GM21381 (cell line): ENCODE measurements at regions not wholly inside any gene's neighbourhood (a gene's known extent, or its start where the extent isn't known, plus 50 kb on each side); places are given as distances from the start of the nearest gene placed in this dataset.

Source experiments
- ATAC-seq: cut with Tn5 transposase; IDR thresholded peaks from one replicate; pipeline ENCODE4 v1.9.1; 2021; ENCODE audit warnings: mild to moderate bottlenecking, moderate library complexity; ENCODE audit not compliant: unreplicated experiment

DNA sequence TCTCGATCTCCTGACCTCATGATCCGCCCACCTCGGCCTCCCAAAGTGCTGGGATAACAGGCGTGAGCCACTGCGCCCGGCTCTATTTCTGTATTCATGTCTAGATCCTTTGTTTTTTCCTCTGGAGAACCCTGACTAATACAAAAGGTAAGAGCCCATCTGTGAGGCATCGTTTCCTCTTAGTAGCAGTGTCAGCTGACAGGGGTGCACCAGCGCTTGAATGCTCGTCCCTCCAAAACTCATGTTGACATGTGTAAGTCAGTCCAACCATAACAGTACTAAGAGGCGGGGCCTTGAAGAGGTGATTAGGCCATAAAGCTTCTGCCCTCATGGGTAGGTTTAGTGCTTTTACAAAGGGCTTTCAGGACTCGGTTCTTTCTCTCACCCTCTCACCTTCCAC, 470.1 kb upstream of the B3GAT1 start:
- no peak for ATAC-seq

DNA sequence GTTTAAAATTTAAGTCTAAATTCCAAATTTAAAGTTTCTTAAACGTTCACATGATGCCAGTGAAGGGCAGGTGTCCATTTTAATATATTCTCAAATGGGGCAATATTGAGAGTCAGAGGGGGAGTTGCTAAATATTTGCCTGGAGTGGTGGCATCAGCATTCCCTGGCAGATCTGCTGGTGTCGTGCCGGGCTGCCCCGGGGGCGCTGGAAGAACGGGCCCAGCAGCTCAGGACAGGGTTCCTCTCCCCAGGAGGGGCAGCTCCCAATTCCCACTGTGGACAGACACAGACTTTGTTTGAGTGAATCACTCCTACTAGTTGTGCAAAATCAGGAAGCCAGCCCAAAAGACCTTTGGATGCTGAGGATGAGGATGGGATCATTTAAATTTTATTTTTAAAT, 468.7 kb upstream of the B3GAT1 start:
- no peak for ATAC-seq

DNA sequence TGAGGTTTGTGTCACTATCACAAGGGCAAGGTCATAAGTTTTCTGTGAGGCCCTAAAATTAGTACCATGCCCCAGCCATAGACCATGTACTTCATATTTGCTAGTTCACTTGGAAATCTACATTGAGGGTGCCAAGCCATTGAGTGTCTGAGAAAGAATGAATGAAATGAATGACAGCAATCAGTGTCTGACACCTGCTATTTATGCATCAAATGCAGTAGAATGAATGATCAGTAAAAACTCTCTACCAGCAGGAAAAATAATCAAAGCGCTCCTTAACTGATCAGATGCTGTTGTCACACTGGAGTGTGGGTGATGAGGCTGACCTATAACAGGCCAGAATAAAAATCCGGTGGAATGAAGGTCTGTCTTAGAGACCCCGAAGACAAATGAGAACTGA, 467.9 kb upstream of the B3GAT1 start:
- ATAC-seq = no peak

DNA sequence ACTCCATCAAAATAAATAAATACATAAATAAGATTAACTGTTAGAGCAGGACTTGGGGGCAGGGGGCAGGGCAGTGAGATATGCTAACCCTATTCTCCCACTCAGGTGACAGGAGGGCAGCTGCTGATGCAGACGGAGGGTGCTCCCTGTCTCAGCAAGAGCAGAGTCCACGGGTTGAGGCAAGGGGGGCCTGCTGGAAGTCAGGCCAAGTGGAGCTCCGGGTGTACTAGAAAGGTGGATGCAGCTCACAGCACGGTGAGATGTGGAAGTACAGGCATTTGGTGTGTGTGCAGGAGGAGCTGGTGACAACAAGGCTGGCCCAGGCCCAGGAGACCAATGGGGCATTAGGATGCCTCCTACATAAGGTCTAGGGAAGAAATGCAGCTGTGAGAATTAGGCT, 467.3 kb upstream of the B3GAT1 start:
- no peak for ATAC-seq

DNA sequence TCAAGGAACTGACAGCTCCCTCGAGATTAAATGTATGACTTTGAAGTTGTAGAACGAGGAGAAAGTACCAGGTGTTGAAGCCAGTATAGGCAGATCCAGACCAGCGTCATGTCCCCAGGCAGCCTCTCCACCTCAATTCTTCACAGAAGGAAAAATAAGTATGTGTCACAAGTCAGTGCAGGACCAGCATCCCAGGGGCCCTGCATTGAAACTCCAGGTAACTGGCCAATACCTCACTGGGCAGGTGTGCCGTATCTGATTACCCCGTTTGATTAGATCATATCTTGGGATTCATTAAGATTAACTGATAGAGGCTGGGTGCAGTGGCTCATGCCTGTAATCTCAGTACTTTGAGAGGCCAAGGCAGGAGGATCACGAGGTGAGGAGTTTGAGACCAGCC, 466.7 kb upstream of the B3GAT1 start:
- ATAC-seq = no peak

DNA sequence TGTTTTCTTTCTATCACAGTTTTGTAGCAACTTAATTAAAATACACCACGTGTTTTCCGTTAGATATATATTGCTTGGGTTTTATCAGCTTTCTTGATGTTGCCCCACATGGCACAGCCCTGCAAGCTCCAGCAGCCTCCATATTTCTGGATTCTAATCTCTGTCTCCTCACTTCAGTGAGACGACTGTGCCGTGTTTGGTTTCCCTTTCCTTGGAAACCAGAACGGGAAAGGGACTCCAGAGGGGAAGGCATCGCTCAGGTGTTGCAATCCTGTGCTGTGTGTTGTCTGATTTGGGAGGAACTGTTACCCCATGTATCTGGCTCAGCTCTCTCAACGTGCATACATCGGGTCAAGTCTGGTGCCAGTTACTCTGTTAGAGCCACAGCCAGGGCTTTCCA, 464.2 kb upstream of the B3GAT1 start:
- no peak for ATAC-seq

DNA sequence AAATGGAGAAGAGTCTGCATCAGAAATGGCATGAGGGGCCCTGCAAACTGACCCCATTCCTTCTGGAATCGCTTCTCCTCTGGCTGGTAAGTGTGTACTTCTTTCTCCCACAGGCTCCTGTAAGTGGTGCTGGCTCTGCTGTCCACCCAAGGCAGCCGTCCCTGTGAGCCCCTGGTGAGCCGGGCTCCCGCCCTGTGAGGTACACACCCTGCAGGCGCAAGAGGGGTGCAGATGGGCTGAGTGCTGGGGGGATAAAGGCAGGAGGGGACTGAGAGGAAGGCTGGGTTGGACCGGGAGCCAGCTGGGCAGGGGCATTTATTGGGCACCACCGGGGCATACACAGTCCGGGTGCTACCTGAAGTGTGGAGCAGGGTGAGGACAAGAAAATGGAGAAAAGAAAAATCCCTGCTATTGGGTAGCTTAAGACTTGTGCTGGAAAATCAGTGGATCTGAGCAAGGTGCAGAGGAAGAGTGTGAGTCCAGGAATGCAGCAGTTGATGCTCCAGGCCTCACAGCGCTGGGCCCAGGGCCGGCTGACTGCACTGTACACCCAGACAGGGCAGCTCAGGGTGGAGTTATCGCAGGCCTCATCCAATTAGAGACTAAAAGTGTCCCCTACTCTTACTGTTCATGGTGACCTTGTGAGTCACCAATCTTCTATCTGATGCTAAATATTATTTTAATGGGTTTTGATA, 455.1 kb upstream of the B3GAT1 start:
- ATAC-seq = no peak

DNA sequence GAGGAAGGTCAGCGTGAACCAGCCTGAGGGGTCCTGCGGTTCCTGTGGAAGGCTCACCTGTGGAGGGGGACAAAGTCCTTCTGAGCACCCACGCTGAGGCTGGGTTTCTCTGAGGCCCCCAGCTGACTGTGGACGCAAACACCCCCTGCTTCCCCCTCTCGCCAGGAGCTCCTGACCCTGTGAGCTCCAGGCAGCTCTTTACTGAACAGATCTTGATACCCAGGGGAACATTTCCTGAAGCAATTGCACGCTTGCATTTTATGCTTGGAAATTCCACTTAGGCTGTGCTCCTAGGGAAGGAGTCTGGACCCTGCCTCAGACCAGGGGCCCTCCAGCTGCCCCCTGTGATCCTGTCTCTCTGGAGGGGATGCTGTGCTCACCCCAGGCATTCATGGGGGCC, 454.2 kb upstream of the B3GAT1 start:
- no peak for ATAC-seq

DNA sequence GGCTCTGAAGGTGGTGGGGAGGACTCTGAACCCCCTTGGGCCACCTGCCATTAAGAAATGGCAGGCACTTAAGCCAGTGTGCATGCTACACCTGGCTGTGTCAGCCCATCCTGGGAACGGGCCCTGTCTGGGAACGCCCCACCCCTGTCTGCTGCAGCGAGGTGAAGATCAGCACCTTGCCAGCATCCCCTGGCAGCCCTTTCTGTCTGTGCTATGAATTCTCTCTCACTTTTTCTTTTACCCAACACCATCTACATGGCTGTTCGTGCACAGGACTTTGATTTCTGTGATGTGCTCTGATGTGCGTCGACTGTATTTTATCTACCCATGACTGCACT, 452.9 kb upstream of the B3GAT1 start:
- ATAC-seq = no peak

DNA sequence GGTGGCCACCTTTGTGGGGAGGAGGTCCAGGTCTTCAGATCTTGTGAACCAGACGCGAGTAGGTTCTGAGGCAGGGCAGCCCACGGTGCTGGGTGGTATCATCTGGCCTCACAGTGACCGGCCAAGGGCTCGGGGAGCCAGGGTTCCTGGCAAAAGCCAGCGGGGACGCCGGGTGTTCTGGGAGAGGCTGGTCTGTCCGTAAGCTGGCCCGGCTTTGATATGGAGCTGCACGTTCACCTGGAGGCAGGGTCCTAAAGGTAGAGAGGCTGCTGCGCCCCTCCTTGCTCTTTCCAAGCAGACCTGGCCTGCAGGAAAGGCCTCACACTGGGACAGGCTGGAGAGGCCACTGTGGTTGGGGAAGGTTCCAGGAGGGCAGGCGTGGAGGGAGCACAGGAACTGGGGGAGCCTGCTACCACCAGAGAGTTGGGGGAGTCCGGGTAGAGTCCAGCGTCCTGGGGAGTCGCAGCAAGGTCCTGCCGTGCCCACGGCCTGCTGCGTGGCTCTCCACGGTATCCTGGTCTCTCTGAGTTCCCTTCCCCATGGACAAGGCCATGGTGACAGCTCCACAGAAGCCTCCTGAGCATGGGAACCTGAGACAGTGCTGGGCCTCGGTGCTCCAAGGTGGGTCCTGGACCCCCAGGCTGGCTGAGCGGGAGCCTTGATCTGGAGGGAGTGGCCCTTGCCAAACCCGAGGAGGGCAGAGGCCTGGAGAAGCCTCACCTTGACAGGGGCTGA, 452.4 kb upstream of the B3GAT1 start:
- no peak for ATAC-seq

DNA sequence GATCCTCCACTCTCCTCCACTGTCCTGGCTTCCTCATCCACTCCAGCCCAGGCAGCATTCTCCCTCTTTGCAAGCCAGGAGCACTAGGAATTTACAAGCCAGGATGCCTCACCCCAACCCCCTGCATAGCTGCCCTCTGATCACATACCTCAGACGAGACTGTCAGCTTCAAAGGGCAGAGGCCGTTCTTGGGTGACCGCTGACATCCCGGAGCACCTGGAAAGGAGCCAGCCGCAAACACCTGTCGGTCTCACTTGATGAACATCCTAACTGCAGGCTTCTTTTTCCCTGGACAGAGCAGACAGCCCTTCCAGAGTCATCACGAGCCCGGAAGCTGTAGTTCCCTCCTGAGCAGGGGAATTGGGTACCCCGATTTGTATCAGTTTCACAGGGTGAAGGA, 451.3 kb upstream of the B3GAT1 start:
- ATAC-seq = no peak

DNA sequence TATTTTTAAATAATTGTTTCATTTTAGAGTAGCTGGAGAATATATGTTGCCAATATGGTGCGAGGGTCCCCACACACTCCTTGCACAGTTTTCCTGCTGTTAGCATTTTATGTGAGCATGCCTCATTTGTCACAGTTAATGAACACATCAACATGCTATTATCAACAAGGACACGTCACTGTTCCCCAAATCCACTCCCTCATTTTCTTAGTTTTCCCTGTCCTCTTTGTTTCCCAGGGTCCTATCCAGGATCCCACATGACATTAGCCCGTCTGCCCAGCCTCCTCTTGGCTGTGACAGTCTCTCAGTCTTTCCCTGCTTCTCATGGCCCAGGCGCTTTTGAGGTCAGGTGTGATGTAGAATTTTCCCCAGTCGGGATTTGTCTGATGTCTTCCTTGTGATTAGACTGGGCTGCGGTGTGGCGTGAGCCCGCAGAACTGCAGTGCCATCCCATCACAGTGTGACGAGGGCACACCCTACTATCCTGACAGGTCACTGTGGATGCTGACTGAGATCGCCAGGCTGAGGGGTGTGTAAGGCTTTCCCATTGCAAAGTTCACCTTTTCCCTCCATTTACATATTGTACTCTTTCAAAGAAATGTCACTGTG, 450.6 kb upstream of the B3GAT1 start:
- no peak for ATAC-seq

DNA sequence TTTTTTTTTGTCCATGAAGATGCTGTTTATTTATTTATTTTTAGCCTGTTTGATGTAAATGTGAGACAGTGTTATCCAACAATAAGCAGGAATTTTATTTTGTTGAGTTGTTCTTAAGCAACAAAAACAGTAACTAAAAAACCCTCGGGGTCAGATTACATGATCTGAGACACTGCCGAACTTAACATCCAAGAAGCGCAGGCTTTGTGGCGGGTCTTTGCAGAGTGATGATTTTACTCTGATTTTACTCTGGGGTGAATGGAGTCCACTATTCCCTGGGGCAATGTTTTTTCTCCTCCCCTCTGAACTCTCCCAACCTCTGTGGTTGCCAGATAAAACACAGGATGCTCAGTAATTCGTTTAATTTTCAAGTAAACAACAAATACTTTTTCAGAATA, 450.1 kb upstream of the B3GAT1 start:
- no peak for ATAC-seq

DNA sequence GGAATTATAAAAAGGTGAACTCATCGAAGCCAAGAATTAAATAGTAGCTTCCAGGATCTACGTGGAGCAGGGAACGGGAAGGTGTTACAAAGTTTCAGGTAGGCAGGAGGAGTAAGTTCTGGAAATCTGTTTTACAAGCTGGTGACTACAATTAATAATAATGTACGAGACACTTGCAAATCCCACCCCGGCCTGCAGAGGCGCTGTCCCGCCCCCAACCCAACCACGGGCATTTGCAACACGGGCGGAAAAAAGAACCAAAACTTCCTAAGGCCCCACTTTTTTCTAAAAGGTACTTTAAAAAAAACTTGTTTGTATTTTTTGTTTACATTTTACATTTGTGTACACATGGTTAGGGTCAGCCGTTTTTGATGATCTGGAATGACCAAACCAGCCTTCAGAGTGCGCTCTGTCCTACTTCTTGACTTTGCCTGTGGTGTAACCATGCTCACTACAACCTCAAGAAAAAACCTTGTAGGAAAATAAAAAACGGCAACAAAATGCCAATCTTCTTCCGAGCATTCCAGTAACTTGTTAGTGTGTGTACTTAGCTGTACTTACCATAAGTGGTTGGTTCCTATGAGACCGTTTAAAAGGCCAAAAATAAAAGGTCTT, 449.6 kb upstream of the B3GAT1 start:
- no peak for ATAC-seq

DNA sequence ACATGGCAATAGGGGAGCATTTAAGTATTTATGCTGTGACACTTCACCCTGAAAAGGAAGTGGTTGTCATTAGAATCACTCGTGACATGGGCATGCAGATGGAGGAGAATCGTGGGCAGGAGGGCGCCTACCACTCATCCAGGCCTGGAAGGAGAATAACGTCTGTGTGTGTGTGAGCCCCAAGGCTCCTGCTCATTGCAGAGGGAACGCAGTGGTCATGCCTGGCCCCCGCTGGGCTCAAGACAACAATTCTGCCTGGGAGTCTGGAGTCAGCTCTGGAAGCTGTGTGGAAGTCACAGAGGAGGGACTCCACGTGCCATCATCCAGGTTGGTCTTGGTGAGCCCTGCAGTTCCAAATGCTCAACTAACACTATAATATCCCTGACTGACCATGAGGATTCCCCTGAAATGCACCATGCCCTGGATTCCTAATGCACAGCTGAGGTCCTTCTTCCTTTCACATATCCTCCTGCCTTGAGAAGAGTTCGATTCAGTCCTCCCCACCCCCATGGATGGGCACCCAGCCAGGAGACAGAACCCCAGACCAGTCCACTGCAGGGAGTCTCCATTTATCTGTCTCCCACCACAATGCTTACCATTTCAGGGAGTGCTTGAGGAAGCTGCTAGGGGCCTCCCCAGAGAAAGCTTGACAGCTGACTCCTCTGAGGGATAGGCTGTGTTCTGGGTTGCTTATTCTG, 446.9 kb upstream of the B3GAT1 start:
- no peak for ATAC-seq

DNA sequence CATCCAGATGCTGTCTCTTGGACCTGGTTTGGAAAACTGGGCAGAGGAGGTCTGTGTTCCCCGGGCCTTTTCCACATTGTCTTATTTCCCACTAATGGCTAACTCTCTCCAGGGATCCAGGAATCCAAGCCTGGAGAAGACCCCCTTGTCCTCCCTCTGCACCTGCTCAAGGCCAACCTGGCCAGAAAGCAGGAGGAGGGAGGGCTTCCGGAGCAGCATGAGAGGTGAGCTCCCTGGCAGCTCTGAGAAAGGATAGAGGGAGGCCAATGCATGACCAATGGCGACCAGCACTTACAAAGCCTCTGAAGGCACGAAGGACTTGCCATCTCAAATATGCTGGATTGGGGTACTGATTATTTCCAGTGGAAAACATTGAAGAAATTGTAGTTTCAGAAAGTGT, 445.0 kb upstream of the B3GAT1 start:
- no peak for ATAC-seq

DNA sequence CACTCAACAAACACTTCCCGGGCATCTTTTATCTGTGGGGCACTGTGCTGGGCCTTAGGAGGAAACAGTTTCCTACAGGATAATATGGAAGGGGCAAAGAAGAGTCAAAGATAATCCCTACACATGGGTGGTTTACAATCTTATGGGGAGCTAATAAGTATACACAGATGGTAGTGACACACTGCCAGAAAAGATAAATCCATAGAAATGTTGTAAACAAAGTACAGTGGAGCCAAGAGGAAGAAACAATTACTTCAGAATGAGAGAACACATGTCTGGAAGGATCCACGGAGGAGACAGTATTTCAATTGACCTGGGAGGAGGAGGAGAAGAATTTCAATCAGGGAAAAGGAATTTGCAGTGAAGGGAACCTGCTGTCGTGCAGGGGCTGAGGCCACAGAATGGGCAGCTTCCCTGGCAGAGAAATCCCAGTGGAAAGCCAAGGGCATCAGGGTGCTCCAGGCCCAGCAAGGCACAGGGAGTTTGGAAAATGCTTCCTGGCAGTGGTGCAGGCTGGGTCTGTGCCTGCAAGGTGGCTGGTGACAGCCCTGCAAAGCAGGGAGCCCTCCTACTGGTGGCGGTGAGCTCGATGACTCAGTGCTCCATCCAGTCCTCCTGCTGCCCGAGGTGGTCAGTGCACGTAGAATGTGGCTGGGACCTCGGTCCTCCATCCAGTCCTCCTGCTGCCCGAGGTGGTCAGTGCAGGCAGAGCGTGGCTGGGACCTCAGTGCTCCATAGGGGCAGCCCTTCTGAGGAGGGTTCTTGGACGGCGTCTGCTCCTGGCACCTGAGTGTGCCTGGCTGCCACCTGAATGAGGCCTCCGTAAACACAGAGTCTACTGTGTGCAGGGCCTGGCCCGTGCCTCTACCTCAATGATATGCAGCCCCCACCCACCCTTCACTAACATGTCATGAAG, 444.3 kb upstream of the B3GAT1 start:
- no peak for ATAC-seq

DNA sequence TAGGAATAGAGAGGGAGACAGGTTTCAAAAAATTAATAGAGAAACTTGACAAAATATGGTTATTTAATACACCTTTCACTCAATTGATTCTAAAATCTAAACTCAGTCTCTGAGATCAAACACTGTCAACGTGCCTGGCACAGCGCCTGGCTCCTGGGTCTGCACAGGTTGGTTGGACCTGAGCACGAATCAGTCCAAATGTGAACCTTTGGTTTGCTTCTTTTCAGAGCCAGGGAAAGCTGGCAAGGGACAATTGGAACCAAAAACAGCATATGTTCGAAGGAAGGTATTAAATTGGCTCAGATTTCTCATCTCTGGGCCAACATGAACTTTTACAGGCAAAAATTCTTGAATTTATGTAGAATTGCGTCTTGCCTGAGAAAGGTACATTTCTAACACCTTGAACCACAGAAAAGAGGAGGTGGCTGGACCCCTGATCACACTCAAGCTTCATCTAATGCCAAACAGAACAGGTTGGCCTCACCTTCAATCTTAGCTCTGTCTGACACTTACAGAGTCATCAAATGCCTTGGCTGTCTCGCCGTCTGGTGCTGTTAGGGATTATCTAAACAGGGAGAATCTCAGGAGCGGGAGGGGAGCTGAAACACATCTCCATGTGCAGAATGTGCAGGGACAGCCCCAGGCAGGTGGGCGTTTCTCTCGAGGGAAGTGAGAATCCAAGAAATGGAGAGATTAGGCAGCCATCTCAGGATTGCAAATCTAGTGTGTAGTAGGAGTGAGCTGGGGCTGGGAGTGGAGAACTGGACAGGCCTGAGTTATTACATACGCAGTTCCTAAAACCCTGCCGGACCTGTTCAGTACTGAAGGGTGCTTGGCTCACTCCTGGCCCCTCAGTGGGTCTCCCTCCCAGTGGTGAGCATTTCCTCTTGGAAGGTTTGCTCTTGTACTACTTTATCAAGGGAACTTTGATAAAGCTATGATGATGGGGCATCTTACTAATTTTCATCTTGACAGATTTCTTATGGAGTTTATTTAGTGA, 442.2 kb upstream of the B3GAT1 start:
- no peak for ATAC-seq
